ENCODE measurements at regions not wholly inside any gene's neighbourhood (a gene's known extent, or its start where the extent isn't known, plus 50 kb on each side); places are given as distances from the start of the nearest gene placed in this dataset.
"Not testable (repeated sequence)": the region's sequence is repeated elsewhere in the genome, so short reads cannot be mapped to it uniquely, and the experiment has no call there.

DNA sequence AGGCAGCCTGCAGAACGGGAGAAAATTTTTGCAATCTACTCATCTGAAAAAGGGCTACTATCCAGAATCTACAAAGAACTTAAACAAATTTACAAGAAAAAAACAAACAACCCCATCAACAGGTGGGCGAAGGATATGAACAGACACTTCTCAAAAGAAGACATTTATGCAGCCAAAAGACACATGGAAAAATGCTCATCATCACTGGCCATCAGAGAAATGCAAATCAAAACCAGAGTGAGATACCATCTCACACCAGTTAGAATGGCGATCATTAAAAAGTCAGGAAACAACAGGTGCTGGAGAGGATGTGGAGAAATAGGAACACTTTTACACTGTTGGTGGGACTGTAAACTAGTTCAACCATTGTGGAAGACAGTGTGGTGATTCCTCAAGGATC lies 113.7 kb upstream of the FBXL17 start:
- CTCF ChIA-PET; DNase-seq; H3K27ac Mint-ChIP-seq; H3K36me3 Mint-ChIP-seq (ENCODE audit: low read depth); H3K4me3 Mint-ChIP-seq; H3K4me1 Mint-ChIP-seq; POLR2A ChIA-PET; H3K9me3 Mint-ChIP-seq; H3K27me3 Mint-ChIP-seq: not testable (repeated sequence)

DNA sequence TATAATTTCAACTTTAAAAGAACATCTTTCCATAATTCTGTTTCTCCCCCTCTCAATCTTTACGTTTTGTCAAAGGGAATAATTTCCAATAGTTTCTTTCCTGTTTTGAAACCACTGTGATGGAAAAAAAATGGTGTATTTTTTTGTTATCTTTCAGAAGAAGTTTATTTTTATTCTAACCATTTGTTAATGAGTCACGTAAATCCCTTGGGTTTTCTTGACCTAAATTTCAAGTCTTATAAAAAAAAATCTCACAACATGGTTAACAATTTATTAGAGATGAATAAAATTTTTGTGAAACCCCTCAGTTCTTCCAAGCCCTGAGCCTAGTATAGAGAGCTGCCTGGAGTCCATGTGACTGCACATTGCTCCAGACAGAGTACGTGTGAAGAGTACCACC lies 106.1 kb upstream of the FBXL17 start:
- Mint-ChIP-seq H3K27me3 (peaks cover 13% of the 10 kb centered on the region), H3K9me3 (peaks cover 5% of the 10 kb centered on the region), H3K4me3 (no peak overlapping the region), H3K36me3 (ENCODE audit: low read depth) (no peaks in the 10 kb centered on the region), H3K4me1 (no peaks in the 10 kb centered on the region), H3K27ac (no peak overlapping the region)
- no peak for DNase-seq
- POLR2A ChIA-PET = no interaction called here
- CTCF ChIA-PET = interaction anchor here (0.5 kb wide), 1 partner anchor 1723 kb away, joined by 3 read pairs; no protein-coding TSS in a partner anchor

DNA sequence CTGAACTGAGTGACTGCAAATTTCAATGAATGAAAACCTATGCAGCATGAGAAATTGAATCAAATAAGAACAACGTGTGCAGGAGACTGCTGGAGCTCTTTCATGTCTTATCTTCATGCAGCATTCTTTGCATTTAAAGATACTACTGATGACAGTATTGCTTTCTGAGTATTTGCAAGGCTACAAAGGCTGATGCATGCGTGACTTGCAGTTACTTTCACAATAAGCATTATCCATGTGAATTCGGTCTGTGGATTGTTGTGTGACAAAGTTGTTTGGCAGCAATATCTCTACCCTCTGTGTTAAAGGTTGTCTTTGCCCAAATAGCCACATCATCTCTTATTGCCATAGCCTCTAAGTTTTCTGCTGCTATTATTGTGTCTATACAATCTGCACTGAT lies 102.1 kb upstream of the FBXL17 start:
- Mint-ChIP-seq H3K36me3 (ENCODE audit: low read depth) (no peaks in the 10 kb centered on the region), H3K9me3 (no peaks in the 10 kb centered on the region), H3K27ac (no peak overlapping the region), H3K27me3 (peaks cover 12% of the 10 kb centered on the region), H3K4me3 (no peak overlapping the region), H3K4me1 (no peaks in the 10 kb centered on the region)
- POLR2A ChIA-PET = no interaction called here
- no peak for DNase-seq
- CTCF ChIA-PET = no interaction called here

DNA sequence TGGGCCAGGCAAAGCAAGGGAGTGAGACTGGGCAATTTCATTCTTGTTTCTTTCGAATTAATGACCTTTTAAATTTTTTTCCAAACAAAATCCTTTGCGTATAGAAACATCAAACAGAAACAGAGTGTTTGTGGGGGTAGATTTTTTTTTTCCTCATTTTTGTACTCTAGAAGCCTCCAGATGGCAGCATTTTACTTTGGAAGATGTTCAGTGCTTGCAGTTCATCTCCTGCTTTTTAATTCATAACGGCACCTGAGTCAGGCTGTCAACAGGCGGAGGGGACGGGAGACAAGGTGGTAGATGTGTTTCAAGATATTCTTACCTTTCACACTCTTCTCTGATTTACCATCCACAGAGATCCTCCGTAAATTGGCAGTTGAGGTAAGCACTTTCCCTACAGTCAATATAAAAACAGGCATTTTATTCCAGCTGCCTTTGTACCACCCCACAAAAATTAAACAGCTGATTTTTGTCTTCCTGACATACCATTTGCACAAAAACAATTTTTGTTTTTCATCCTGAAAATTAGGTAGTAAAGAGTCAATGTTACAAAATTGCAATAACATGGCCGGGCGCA lies 99.5 kb upstream of the FBXL17 start:
- H3K27me3 Mint-ChIP-seq = peaks cover 7% of the 10 kb centered on the region
- H3K9me3 Mint-ChIP-seq = no peaks in the 10 kb centered on the region
- DNase-seq = no peak
- H3K27ac Mint-ChIP-seq = no peak overlapping the region
- POLR2A ChIA-PET = no interaction called here
- no peak overlapping the region for H3K4me3 Mint-ChIP-seq
- H3K4me1 Mint-ChIP-seq = no peaks in the 10 kb centered on the region
- H3K36me3 Mint-ChIP-seq (ENCODE audit: low read depth) = no peaks in the 10 kb centered on the region
- CTCF ChIA-PET = no interaction called here

DNA sequence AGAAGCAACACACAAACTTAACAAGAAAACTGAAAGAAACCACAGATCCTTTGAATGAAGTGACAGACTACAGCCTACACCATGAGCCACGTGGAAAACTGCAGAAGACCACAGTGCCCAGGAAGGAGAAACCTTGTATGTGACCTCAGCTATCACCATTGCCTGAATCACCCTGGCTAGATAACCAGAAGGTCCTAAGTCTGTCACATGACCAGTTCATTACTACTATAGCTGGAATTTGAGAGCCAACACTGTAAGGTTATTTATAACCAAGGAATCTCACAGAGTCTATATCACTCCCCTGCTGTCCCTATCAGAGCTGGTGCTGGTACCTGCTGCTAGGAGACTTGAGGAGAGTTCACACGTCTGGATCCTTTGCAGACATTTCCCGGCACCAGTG lies 90.3 kb upstream of the FBXL17 start:
- H3K4me1 Mint-ChIP-seq = no peaks in the 10 kb centered on the region
- CTCF ChIA-PET = no interaction called here
- POLR2A ChIA-PET = no interaction called here
- H3K27ac Mint-ChIP-seq = no peak overlapping the region
- DNase-seq = no peak
- H3K4me3 Mint-ChIP-seq = no peak overlapping the region
- H3K36me3 Mint-ChIP-seq (ENCODE audit: low read depth) = no peaks in the 10 kb centered on the region
- peaks cover 10% of the 10 kb centered on the region for H3K27me3 Mint-ChIP-seq
- no peaks in the 10 kb centered on the region for H3K9me3 Mint-ChIP-seq

DNA sequence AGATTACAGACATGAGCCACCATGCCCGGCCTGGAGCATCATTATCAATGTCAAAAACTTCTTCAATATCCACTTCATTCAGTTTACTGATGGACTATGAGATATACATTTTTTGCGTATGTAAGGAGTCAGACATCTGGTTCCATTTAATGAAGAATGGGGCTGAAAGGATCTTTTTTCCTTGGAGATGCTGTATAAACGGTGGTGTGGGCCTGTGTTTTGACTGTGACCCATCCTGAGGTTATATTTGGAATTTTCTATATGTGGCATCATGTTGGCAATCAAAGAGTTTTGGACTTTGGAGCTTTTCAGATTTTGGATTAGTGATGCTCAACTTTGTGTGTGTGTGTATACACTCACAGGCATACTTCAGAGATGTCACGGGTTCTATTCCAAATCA lies 85.7 kb upstream of the FBXL17 start:
- Mint-ChIP-seq H3K9me3 (no peaks in the 10 kb centered on the region), H3K27ac (no peak overlapping the region), H3K4me3 (no peak overlapping the region), H3K36me3 (ENCODE audit: low read depth) (no peaks in the 10 kb centered on the region), H3K4me1 (no peaks in the 10 kb centered on the region), H3K27me3 (no peaks in the 10 kb centered on the region)
- ChIA-PET CTCF (no interaction called here), POLR2A (no interaction called here)
- no peak for DNase-seq

DNA sequence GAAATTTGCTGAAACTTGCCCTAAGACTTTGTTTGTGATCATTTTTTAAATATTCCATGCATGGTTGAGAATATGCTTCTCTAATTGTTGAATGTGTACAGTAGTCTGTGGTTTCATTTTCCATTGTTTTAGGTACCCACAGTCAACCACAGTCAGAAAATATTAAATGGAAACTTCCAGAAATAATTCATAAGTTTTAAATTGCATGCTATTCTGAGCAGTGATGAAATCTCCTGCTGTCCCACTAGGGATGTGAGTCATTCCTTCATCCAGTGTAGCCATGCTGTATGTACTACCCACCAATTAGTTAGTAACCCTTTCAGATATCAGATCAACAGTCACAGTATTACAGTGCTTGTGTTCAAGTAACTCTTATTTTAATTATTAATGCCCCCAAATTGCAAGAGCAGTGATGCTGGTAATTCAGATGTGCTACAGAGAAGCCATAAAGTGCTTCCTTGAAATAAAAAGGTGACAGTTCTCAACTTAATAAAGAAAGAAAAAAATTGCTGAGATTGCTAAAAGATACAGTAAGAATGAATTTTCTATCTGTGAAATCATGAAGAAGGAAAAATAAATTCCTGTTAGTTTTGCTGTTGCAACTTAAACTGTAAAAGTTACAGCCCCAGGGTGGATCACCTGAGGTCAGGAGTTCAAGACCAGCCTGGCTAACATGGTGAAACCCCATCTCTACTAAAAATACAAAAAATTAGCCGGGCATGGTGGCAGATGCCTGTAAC lies 79.9 kb upstream of the FBXL17 start:
- no peaks in the 10 kb centered on the region for H3K9me3 Mint-ChIP-seq
- no peaks in the 10 kb centered on the region for H3K36me3 Mint-ChIP-seq (ENCODE audit: low read depth)
- POLR2A ChIA-PET = no interaction called here
- H3K4me1 Mint-ChIP-seq = no peaks in the 10 kb centered on the region
- CTCF ChIA-PET = no interaction called here
- no peak overlapping the region for H3K4me3 Mint-ChIP-seq
- no peak for DNase-seq
- H3K27ac Mint-ChIP-seq = no peak overlapping the region
- H3K27me3 Mint-ChIP-seq = peaks cover 2% of the 10 kb centered on the region

DNA sequence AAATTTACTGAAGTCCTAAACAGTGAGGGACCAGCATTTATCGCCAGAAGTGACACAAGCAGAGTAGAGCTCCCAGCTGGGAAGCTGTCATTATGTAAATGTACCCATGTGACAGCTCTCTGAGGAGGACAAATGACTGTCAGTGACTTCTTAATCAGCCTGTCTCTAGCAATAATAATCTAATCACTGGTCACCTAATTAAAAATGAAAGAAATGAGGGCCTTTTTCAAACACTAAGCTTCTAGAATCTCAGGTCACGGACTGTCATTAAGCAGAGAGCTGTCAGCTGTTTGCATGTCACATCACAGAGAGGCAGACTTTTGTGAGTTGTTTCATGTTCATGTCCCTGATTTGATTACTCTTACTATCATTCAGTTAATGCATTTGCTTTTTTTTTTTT lies 77.9 kb upstream of the FBXL17 start:
- H3K27ac Mint-ChIP-seq = no peak overlapping the region
- ChIA-PET POLR2A (no interaction called here), CTCF (interaction anchor here (0.6 kb wide), 1 partner anchor 596 kb away, joined by 5 read pairs; no protein-coding TSS in a partner anchor)
- H3K4me3 Mint-ChIP-seq = no peak overlapping the region
- peaks cover 3% of the 10 kb centered on the region for H3K9me3 Mint-ChIP-seq
- no peaks in the 10 kb centered on the region for H3K36me3 Mint-ChIP-seq (ENCODE audit: low read depth)
- peaks cover 2% of the 10 kb centered on the region for H3K27me3 Mint-ChIP-seq
- no peak for DNase-seq
- no peaks in the 10 kb centered on the region for H3K4me1 Mint-ChIP-seq

DNA sequence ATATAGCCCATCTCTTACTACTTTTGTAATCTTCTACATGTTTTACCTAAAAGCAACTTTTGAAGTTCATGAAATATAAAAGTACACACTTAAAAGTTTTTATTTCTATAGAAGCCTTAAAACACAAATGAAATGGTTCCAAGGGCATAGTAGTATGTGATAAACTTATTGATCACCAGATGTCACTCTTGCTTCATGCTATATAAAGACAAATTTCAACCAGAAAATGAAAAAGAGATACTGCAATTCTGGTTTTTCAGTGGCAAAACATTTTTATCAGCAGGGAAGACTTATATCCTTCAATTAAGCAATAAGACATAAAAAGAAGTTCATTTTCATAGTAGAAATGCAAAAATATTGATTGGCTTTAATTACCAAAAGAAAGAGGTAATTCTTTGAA lies 69.4 kb upstream of the FBXL17 start:
- no peaks in the 10 kb centered on the region for H3K27me3 Mint-ChIP-seq
- H3K27ac Mint-ChIP-seq = no peak overlapping the region
- POLR2A ChIA-PET = no interaction called here
- DNase-seq = no peak
- H3K4me3 Mint-ChIP-seq = no peak overlapping the region
- no peaks in the 10 kb centered on the region for H3K36me3 Mint-ChIP-seq (ENCODE audit: low read depth)
- no peaks in the 10 kb centered on the region for H3K4me1 Mint-ChIP-seq
- H3K9me3 Mint-ChIP-seq = peaks cover 6% of the 10 kb centered on the region
- CTCF ChIA-PET = no interaction called here

DNA sequence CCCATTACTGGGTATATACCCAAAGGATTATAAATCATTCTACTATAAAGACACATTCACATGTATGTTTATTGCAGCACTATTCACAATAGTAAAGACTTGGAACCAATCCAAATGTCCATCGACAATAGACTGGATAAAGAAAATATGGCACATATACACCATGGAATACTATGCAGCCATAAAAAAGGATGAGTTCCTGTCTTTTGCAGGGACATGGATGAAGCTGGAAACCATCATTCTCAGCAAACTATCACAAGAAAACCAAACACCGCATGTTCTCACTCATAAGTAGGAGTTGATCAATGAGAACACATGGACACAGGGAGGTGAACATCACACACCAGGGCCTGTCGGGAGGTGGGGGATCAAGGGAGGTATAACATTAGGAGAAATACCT lies 62.2 kb upstream of the FBXL17 start:
- H3K4me3 Mint-ChIP-seq; H3K27me3 Mint-ChIP-seq; H3K27ac Mint-ChIP-seq; H3K9me3 Mint-ChIP-seq; CTCF ChIA-PET; DNase-seq; H3K4me1 Mint-ChIP-seq; POLR2A ChIA-PET; H3K36me3 Mint-ChIP-seq (ENCODE audit: low read depth): not testable (repeated sequence)

DNA sequence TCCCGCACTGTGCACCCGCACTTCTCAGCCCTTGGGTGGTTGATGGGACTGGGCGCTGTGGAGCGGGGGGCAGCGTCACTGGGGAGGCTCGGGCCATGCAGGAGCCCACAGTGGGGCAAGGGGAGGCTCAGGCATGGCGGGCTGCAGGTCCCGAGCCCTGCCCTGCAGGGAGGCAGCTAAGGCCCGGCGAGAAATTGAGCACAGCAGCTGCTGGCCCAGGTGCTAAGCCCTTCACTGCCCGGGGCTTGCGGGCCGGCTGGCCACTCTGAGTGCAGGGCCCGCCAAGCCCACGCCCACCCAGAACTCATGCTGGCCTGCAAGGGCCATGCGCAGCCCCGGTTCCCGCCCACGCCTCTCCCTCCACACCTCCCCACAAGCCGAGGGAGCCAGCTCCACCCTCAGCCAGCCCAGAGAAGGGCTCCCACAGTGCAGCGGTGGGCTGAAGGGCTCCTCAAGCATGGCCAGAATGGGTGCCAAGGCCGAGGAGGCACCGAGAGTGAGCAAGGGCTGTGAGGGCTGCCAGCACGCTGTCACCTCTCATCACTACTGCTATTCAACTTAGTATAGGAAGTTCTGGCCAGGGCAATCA lies 60.3 kb upstream of the FBXL17 start:
- H3K4me1 Mint-ChIP-seq; H3K4me3 Mint-ChIP-seq; H3K36me3 Mint-ChIP-seq (ENCODE audit: low read depth); CTCF ChIA-PET; POLR2A ChIA-PET; H3K27me3 Mint-ChIP-seq; DNase-seq; H3K9me3 Mint-ChIP-seq; H3K27ac Mint-ChIP-seq: not testable (repeated sequence)

DNA sequence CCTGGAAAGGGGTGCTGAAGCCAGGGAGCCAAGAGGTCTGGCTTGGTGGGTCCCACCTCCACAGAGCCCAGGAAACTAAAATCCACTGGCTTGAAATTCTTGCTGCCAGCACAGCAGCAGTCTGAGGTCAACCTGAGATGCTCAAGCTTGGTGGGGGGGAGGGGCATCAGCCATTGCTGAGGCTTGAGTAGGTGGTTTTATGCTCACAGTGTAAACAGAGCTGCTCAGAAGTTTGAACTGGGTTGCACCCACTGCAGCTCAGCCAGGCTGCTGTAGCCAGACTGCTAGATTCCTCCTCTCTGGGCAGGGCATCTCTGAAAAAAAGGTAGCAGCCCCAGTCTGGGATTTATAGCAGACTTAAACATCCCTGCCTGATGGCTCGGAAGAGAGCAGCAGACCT lies 55.5 kb upstream of the FBXL17 start:
- no peaks in the 10 kb centered on the region for H3K36me3 Mint-ChIP-seq (ENCODE audit: low read depth)
- no peak overlapping the region for H3K4me3 Mint-ChIP-seq
- peaks cover 6% of the 10 kb centered on the region for H3K27me3 Mint-ChIP-seq
- no peaks in the 10 kb centered on the region for H3K4me1 Mint-ChIP-seq
- peaks cover 4% of the 10 kb centered on the region for H3K9me3 Mint-ChIP-seq
- no peak overlapping the region for H3K27ac Mint-ChIP-seq
- CTCF ChIA-PET = no interaction called here
- no peak for DNase-seq
- POLR2A ChIA-PET = no interaction called here

DNA sequence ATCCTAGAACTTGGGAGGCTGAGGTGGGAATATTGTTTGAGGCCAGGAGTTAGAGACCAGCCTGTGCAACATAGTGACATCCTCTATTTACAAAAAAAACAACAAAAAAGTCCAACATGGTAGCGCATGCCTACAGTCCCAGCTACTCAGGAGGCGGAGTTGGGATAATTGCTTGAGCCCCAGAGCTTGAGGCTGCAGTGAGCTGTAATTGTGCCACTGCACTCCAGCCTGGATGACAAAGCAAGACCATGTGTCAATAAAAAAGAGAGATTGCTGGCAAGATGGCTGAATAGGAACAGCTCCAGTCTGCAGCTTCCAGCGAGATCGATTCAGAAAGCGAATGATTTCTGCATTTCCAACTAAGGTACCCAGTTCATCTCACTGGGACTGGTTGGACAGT lies 54.8 kb upstream of the FBXL17 start:
- POLR2A ChIA-PET = no interaction called here
- Mint-ChIP-seq H3K27ac (no peak overlapping the region), H3K9me3 (peaks cover 4% of the 10 kb centered on the region), H3K36me3 (ENCODE audit: low read depth) (no peaks in the 10 kb centered on the region), H3K4me3 (no peak overlapping the region), H3K27me3 (peaks cover 6% of the 10 kb centered on the region), H3K4me1 (no peaks in the 10 kb centered on the region)
- DNase-seq = no peak
- CTCF ChIA-PET = no interaction called here

DNA sequence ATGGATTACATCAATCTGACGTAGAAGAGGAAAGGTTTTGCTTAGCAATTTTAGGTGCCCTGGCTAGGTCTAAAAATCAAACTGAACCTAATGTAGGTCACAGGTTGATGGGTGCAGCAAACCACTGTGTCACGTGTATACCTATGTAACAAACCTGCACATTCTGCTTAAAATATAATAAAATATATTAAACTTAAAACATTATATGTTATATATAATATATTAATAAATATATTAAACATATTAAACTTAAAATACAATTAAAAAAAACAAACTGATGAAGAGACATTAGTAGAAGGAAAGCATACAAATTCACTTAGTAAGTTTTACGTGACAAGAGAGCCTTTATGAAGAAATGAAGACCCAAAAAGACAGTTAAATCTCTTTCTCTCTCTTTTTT lies 51.7 kb upstream of the FBXL17 start:
- H3K27ac Mint-ChIP-seq = no peak overlapping the region
- H3K4me1 Mint-ChIP-seq = no peaks in the 10 kb centered on the region
- H3K36me3 Mint-ChIP-seq (ENCODE audit: low read depth) = no peaks in the 10 kb centered on the region
- no peak overlapping the region for H3K4me3 Mint-ChIP-seq
- CTCF ChIA-PET = no interaction called here
- POLR2A ChIA-PET = no interaction called here
- H3K9me3 Mint-ChIP-seq = peaks cover 4% of the 10 kb centered on the region
- DNase-seq = no peak
- peaks cover 7% of the 10 kb centered on the region for H3K27me3 Mint-ChIP-seq
